ENCODE measurements at regions not wholly inside any gene's neighbourhood (a gene's known extent, or its start where the extent isn't known, plus 50 kb on each side); places are given as distances from the start of the nearest gene placed in this dataset.

DNA sequence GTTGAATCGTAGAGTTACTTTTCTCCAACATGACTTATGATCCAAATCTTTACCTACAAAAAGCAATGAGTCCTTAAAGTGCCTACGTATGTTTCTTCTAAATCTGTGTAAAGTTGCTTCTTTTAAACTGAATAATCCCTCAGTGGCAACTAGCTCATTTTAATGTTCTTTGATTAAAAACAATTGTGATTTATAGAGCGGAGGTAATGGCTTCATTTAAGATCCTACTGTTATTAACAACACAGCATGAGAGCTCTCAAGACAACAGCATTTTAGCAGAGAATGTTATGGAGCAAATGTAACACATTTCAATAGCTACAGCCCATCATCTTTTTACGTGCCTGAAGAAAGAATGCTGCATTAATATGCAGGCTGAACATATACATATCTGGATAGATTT lies 55.3 kb upstream of the VGLL3 start:
- TF ChIP-seq CTCF (IDR thresholded peaks at IDR 0.05; ENCODE audit: low read length) (no peak), EZH2 (IDR thresholded peaks at IDR 0.05; ENCODE audit: borderline replicate concordance, low read length) (no peak)
